ENCODE measurements at regions not wholly inside any gene's neighbourhood (a gene's known extent, or its start where the extent isn't known, plus 50 kb on each side); places are given as distances from the start of the nearest gene placed in this dataset.

DNA sequence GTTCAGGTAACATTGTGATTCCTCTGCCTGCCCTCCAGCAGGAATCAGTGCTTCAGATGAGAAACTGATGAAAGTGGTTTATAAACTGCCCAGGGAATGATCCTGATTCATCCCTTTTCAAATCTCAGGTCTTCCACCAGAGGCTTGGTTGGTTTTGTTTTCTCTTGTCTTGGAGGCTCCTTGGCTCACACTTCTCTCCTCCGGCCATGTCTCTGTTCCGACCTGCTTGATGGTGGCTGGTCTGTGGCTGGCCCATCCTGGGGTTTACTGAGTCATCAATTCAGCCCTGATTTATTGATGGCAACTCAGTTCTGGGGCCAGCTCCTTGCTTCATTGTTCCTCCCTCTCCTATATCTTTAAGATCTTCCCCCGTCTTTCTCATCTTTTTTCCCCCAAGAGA, 56.6 kb upstream of the SLC2A1 start:
- TF ChIP-seq CTCF (IDR thresholded peaks at IDR 0.05) (no peak), POLR2A (IDR thresholded peaks at IDR 0.05) (no peak)
